Activated naive CD4-positive, alpha-beta T cell treated with anti-CD3 and anti-CD28 coated beads, Interleukin-2, amount 10 ng/mL, durations not matched to agents 7 days and 5 days (primary cell): ENCODE measurements at regions not wholly inside any gene's neighbourhood (a gene's known extent, or its start where the extent isn't known, plus 50 kb on each side); places are given as distances from the start of the nearest gene placed in this dataset.

Experiments
- CTCF ChIA-PET: fragments of 350-600 bp; sonication (Branson Sonifier 250); formaldehyde crosslinking; loops from one replicate; lab custom pipeline; 2021; ENCODE audit warnings: antibody characterized with exemption; lab: Charles Lee
- DNase-seq: peaks from one replicate; pipeline ENCODE4 v3.0.0-alpha.2; 2020
- H3K27ac Mint-ChIP-seq: one replicate; pipeline ENCODE4 v1.8.0; 2021; ENCODE audit warnings: mild to moderate bottlenecking, moderate library complexity, mixed read lengths
- H3K27me3 Mint-ChIP-seq: one replicate; pipeline ENCODE4 v1.8.0; 2021; ENCODE audit warnings: mild to moderate bottlenecking, mixed read lengths
- H3K36me3 Mint-ChIP-seq: one replicate; pipeline ENCODE4 v1.8.0; 2021; ENCODE audit warnings: mixed read lengths
- H3K4me1 Mint-ChIP-seq: one replicate; pipeline ENCODE4 v1.8.0; 2021; ENCODE audit warnings: mixed read lengths
- H3K4me3 Mint-ChIP-seq: one replicate; pipeline ENCODE4 v1.8.0; 2021; ENCODE audit warnings: mild to moderate bottlenecking, moderate library complexity, mixed read lengths
- H3K9me3 Mint-ChIP-seq: one replicate; pipeline ENCODE4 v1.8.0; 2021; ENCODE audit warnings: mixed read lengths

- CTCF ChIA-PET: no interaction called here
- H3K27ac Mint-ChIP-seq: no peak overlapping the region
- H3K27me3 Mint-ChIP-seq: no peaks in the 10 kb centered on the region
- H3K4me3 Mint-ChIP-seq: no peak overlapping the region
- DNase-seq: no peak
- H3K4me1 Mint-ChIP-seq: no peaks in the 10 kb centered on the region
- no peaks in the 10 kb centered on the region for H3K36me3 Mint-ChIP-seq
- H3K9me3 Mint-ChIP-seq: peaks cover 5% of the 10 kb centered on the region
Observed at GRCh38 chr4:136965478-136965877, 566.8 kb downstream of the PCDH18 start.

- Mint-ChIP-seq H3K27me3 (no peaks in the 10 kb centered on the region), H3K36me3 (no peaks in the 10 kb centered on the region), H3K27ac (no peak overlapping the region), H3K4me1 (no peaks in the 10 kb centered on the region), H3K9me3 (peaks cover 3% of the 10 kb centered on the region), H3K4me3 (no peak overlapping the region)
- CTCF ChIA-PET: no interaction called here
- DNase-seq: no peak
Observed at GRCh38 chr4:136962868-136963267, 569.4 kb downstream of the PCDH18 start.

GRCh38 chr4:136946307-136946907 is 585.9 kb downstream of the PCDH18 start:
- Mint-ChIP-seq H3K9me3 (peaks cover 7% of the 10 kb centered on the region), H3K4me3 (no peak overlapping the region), H3K27me3 (no peaks in the 10 kb centered on the region), H3K27ac (no peak overlapping the region), H3K36me3 (no peaks in the 10 kb centered on the region), H3K4me1 (no peaks in the 10 kb centered on the region)
- CTCF ChIA-PET: no interaction called here
- no peak for DNase-seq

DNA sequence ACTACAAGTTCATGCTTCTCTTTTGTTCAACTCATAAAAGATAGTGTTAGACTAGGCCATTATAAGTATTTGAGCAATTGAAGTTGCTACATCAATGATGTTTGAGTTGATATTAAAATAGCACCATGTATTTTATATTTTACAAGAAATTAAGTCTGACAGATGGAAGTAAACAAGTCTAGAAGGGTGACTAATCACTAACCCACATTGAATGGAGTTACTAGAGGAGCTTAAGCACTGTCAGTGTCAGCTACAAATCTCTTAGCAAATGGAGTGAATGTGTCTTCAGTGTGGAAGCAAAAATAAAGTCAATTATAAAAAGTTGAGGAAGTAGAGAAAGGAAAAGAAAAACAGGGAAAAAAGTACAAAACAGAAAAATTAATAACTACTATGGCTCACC is 592.5 kb downstream of the PCDH18 start:
- CTCF ChIA-PET: no interaction called here
- Mint-ChIP-seq H3K27me3 (no peaks in the 10 kb centered on the region), H3K4me3 (no peak overlapping the region), H3K27ac (no peak overlapping the region), H3K4me1 (no peaks in the 10 kb centered on the region), H3K9me3 (no peaks in the 10 kb centered on the region), H3K36me3 (no peaks in the 10 kb centered on the region)
- DNase-seq: no peak

GRCh38 chr4:136935871-136936270 is 596.4 kb downstream of the PCDH18 start:
- no peak for DNase-seq
- CTCF ChIA-PET: no interaction called here

GRCh38 chr4:136935305-136935704 is 597.0 kb downstream of the PCDH18 start:
- H3K4me3 Mint-ChIP-seq: no peak overlapping the region
- peaks cover 2% of the 10 kb centered on the region for H3K9me3 Mint-ChIP-seq
- no peaks in the 10 kb centered on the region for H3K4me1 Mint-ChIP-seq
- H3K27me3 Mint-ChIP-seq: no peaks in the 10 kb centered on the region
- no peak overlapping the region for H3K27ac Mint-ChIP-seq
- CTCF ChIA-PET: no interaction called here
- no peaks in the 10 kb centered on the region for H3K36me3 Mint-ChIP-seq
- DNase-seq: no peak

More at GRCh38 chr4:136935871-136936270, 596.4 kb downstream of the PCDH18 start:
- H3K27ac Mint-ChIP-seq: no peak overlapping the region
- no peaks in the 10 kb centered on the region for H3K36me3 Mint-ChIP-seq
- peaks cover 2% of the 10 kb centered on the region for H3K9me3 Mint-ChIP-seq
- H3K4me3 Mint-ChIP-seq: no peak overlapping the region
- no peaks in the 10 kb centered on the region for H3K27me3 Mint-ChIP-seq
- no peaks in the 10 kb centered on the region for H3K4me1 Mint-ChIP-seq

- H3K4me3 Mint-ChIP-seq: no peak overlapping the region
- no peaks in the 10 kb centered on the region for H3K4me1 Mint-ChIP-seq
- CTCF ChIA-PET: no interaction called here
- no peak overlapping the region for H3K27ac Mint-ChIP-seq
- H3K27me3 Mint-ChIP-seq: no peaks in the 10 kb centered on the region
- H3K36me3 Mint-ChIP-seq: no peaks in the 10 kb centered on the region
- H3K9me3 Mint-ChIP-seq: peaks cover 5% of the 10 kb centered on the region
- DNase-seq: no peak
Observed at GRCh38 chr4:136934601-136935000, 597.7 kb downstream of the PCDH18 start.

DNA sequence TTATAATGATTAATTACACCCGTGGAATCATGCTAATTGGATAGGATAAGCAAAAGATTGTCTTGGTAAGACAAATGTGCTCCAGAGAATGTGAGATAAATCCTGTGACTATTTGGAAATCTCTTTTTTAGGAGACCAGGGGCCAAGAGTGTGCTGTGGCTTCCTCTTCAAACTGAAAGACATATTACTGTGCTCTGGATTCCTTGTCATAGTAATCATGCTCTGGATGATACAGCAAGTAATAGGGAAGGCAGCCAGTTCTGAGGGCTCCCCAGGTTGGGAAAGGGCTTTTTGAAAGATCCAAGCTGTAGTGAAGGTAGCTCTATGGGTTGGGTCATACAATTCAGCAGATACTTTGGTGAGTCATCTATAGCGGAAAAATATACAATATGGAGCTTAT is 600.5 kb downstream of the PCDH18 start:
- Mint-ChIP-seq H3K4me1 (no peaks in the 10 kb centered on the region), H3K27me3 (no peaks in the 10 kb centered on the region), H3K4me3 (no peak overlapping the region), H3K9me3 (peaks cover 10% of the 10 kb centered on the region), H3K36me3 (no peaks in the 10 kb centered on the region), H3K27ac (no peak overlapping the region)
- DNase-seq: no peak
- CTCF ChIA-PET: no interaction called here

- CTCF ChIA-PET: no interaction called here
- no peak for DNase-seq
- Mint-ChIP-seq H3K36me3 (no peaks in the 10 kb centered on the region), H3K27me3 (no peaks in the 10 kb centered on the region), H3K27ac (no peak overlapping the region), H3K4me1 (no peaks in the 10 kb centered on the region), H3K4me3 (no peak overlapping the region), H3K9me3 (peaks cover 10% of the 10 kb centered on the region)
Observed at GRCh38 chr4:136928957-136929411, 603.3 kb downstream of the PCDH18 start.

DNA sequence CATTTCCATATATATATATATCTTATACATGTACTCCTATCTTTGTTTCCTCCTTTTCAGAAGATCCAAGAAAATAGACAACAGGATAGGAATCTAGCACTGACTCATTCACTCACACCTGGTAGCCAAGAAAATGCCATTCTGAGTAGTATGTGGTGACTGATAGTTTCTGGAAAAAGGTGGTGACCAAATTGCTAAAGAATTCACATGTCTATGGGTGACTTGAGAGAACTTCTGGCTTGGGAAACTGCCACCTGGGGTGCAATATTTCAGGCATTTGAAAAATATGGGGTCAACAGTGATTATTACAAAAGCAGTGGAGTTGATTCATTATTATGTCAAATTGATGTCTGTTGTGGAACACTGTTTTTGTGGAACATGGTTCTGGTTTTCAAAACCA is 605.1 kb downstream of the PCDH18 start:
- Mint-ChIP-seq H3K4me1 (no peaks in the 10 kb centered on the region), H3K36me3 (no peaks in the 10 kb centered on the region), H3K9me3 (peaks cover 10% of the 10 kb centered on the region), H3K27me3 (no peaks in the 10 kb centered on the region), H3K4me3 (no peak overlapping the region), H3K27ac (no peak overlapping the region)
- no peak for DNase-seq
- CTCF ChIA-PET: no interaction called here

DNA sequence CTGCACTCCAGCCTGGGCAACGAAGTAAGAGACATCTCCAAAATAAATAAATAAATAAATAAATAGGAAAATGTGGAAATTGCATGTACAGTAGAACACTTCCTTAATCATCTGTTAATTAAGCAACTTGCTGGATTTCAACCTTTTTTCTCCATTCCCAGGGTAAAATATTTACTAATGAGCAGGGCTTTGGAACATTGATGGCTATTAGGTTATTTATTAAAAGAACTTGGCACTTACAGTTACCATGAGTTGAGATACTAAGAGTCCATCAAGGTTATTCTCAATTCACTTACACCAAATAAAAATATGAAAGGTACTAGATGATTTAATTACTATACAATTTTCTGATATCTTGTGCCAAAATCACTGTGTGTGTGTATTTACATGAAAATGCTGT is 607.1 kb downstream of the PCDH18 start:
- no peak for DNase-seq
- H3K36me3 Mint-ChIP-seq: no peaks in the 10 kb centered on the region
- H3K9me3 Mint-ChIP-seq: peaks cover 8% of the 10 kb centered on the region
- H3K4me3 Mint-ChIP-seq: no peak overlapping the region
- CTCF ChIA-PET: no interaction called here
- no peaks in the 10 kb centered on the region for H3K27me3 Mint-ChIP-seq
- H3K4me1 Mint-ChIP-seq: no peaks in the 10 kb centered on the region
- no peak overlapping the region for H3K27ac Mint-ChIP-seq

GRCh38 chr4:136922066-136922465 is 610.2 kb downstream of the PCDH18 start:
- H3K27me3 Mint-ChIP-seq: no peaks in the 10 kb centered on the region
- H3K4me3 Mint-ChIP-seq: no peak overlapping the region
- CTCF ChIA-PET: no interaction called here
- peaks cover under 1% of the 10 kb centered on the region for H3K9me3 Mint-ChIP-seq
- no peaks in the 10 kb centered on the region for H3K4me1 Mint-ChIP-seq
- no peaks in the 10 kb centered on the region for H3K36me3 Mint-ChIP-seq
- DNase-seq: no peak
- H3K27ac Mint-ChIP-seq: no peak overlapping the region

DNA sequence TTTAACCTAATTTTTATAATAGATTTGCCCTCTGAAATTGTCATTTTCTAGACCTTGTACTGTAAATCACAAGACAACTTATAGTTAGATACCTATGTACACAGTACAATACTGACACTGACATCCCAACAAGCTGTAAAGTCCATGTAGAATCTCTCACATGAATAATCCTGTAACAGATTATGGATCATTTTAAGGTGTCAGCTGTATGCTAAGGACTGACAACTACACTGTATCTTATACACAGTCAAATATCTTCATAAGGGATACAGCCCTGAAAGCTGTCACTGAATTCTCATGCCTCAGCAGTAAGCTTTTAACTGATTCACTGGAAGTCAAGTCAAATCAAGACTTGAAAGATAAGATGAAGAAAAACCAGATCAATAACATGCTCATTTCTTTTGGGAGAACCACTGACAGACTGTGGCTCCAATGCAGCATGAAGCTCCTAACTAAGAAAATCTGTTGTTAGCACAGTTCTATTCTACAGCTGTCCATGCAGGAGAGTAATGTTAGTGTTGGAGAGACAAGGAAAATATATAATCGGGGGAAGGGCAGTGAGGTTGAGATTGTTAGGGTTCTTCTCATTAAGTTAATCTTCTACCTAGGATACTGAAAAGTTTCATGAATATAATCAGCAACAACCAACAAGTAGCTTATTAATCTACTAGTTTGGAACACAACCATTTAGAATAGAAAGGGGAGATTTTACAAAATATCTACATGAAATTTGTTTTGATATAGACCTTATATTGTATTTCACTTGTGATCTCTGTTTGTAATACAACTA is 612.0 kb downstream of the PCDH18 start:
- no peak for DNase-seq
- CTCF ChIA-PET: no interaction called here
- H3K4me1 Mint-ChIP-seq: no peaks in the 10 kb centered on the region

GRCh38 chr4:136918772-136919171 is 613.5 kb downstream of the PCDH18 start:
- no peaks in the 10 kb centered on the region for H3K4me1 Mint-ChIP-seq
- H3K4me3 Mint-ChIP-seq: no peak overlapping the region
- H3K9me3 Mint-ChIP-seq: peaks cover 1% of the 10 kb centered on the region
- H3K27ac Mint-ChIP-seq: no peak overlapping the region
- no peaks in the 10 kb centered on the region for H3K36me3 Mint-ChIP-seq
- CTCF ChIA-PET: no interaction called here
- no peaks in the 10 kb centered on the region for H3K27me3 Mint-ChIP-seq
- no peak for DNase-seq

More for the DNA sequence above, 612.0 kb downstream of the PCDH18 start:
- Mint-ChIP-seq H3K27ac (no peak overlapping the region), H3K9me3 (peaks cover 1% of the 10 kb centered on the region), H3K4me3 (no peak overlapping the region), H3K36me3 (no peaks in the 10 kb centered on the region), H3K27me3 (no peaks in the 10 kb centered on the region)
